ENCODE measurements at regions not wholly inside any gene's neighbourhood (a gene's known extent, or its start where the extent isn't known, plus 50 kb on each side); places are given as distances from the start of the nearest gene placed in this dataset.

DNA sequence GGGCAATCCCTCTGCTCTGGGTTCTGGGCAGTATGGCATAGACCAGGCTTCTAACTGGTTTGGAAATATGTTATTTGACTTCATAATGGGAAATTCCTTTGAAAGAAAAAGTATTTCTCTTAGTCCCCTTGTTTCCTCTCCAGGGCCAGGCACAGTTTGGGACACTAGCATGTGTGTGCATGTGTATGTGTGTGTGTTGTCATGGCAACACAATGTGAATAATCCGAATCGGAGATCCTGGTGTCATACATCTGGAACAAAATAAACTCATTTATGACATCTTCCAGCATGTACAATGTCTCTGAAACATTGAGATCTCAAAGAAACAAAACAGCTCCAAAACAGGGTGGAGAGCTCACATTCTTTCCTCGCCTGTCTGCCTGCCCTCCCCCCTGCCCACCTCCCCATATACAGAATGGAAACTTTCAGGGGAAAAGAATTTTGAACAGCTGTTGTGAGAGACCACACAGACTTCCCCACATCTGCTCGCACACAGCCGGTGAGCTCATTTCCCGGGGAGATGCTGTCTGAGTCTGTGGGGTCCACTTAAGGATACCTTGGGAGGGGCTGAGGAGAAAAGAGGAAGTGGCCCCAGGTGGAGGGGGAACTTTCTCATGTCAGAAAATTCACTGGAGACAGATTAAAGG, 55.5 kb upstream of the PARP11 start:
- no peak for DNase-seq (ENCODE audit: low read depth)
- TF ChIP-seq, protein P1, sequence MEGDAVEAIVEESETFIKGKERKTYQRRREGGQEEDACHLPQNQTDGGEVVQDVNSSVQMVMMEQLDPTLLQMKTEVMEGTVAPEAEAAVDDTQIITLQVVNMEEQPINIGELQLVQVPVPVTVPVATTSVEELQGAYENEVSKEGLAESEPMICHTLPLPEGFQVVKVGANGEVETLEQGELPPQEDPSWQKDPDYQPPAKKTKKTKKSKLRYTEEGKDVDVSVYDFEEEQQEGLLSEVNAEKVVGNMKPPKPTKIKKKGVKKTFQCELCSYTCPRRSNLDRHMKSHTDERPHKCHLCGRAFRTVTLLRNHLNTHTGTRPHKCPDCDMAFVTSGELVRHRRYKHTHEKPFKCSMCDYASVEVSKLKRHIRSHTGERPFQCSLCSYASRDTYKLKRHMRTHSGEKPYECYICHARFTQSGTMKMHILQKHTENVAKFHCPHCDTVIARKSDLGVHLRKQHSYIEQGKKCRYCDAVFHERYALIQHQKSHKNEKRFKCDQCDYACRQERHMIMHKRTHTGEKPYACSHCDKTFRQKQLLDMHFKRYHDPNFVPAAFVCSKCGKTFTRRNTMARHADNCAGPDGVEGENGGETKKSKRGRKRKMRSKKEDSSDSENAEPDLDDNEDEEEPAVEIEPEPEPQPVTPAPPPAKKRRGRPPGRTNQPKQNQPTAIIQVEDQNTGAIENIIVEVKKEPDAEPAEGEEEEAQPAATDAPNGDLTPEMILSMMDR (IDR thresholded peaks at IDR 0.05; ENCODE audit: insufficient read depth, low read depth, low read length) = no peak
- no peak overlapping the region for H3K4me3 ChIP-seq (ENCODE audit: low read depth, low read length)

GRCh38 chr12:3925621-3926020, 52.4 kb upstream of the PARP11 start:
- TF ChIP-seq, protein P1 (IDR thresholded peaks at IDR 0.05; ENCODE audit: insufficient read depth, low read depth, low read length) = no peak
- no peak overlapping the region for H3K4me3 ChIP-seq (ENCODE audit: low read depth, low read length)
- no peak for DNase-seq (ENCODE audit: low read depth)

DNA sequence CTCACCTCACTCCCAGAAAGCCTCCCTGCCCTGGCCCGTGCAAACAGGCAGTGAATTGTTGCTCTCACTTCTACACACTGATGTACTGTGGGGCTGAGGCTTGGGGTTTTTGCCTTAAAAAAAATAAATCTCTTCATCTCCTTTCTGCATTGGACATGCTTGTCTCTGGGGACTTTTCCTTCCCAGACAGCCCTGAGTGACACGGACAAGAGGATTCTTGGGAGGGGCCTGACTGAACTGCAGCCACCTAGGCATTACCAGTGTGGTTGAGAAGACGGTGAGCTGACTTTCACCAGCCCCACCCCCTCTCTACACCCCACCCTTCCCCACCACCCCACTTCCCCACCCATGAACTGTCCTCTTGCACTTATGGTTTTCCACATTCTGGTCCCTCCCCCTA, 51.6 kb upstream of the PARP11 start:
- H3K4me3 ChIP-seq (ENCODE audit: low read depth, low read length) = no peak overlapping the region
- TF ChIP-seq, protein P1 (IDR thresholded peaks at IDR 0.05; ENCODE audit: insufficient read depth, low read depth, low read length) = no peak

DNA sequence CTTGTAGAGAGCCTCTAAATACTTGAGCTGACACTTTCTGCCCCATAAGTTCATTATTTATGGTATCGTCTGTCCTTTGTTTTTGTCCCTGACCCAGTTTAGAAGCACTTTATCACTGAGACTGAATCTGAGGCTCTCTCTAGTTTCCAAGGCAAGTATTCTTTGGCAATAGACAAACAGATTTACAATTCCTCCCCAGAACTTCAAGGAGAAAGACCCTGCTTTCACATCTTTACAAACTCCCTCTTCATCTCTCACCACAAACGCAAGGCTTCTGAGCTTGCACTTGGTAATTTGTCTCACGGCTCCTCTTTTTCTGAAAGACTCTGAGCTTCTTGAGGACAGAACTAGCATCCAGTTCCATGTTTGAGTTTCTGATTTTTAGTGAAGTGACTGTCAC, 49.8 kb upstream of the PARP11 start:
- no peak overlapping the region for H3K4me3 ChIP-seq (ENCODE audit: low read depth, low read length)
- TF ChIP-seq, protein P1 (IDR thresholded peaks at IDR 0.05; ENCODE audit: insufficient read depth, low read depth, low read length) = no peak
- DNase-seq (ENCODE audit: low read depth) = no peak

More for the DNA sequence above, 51.6 kb upstream of the PARP11 start:
- DNase-seq (ENCODE audit: low read depth) = no peak
